IMR-90 (cell line): ENCODE measurements at regions not wholly inside any gene's neighbourhood (a gene's known extent, or its start where the extent isn't known, plus 50 kb on each side); places are given as distances from the start of the nearest gene placed in this dataset.

ENCODE experiments used
- ATAC-seq: fragments of 200-7000 bp; cut with Tn5 transposase; 2 replicates; pipeline ENCODE4 v1.9.1; 2020; ENCODE audit warnings: low read depth, mild to moderate bottlenecking, moderate library complexity
- BruUV-seq: library from RNA; stranded (reverse); fragments of 400-500 nt; replicated peaks from 2 replicates; lab custom pipeline; 2021; lab: Mats Ljungman, UMichigan
- CTCF ChIA-PET: fragments of 300-600 bp; formaldehyde crosslinking; extraction: SDS; loops from one replicate; lab custom pipeline; 2021; ENCODE audit warnings: antibody characterized with exemption; lab: Yijun Ruan, JAX
- POLR2A ChIA-PET: fragments of 300-600 bp; sonication (Branson Sonifier 250); formaldehyde crosslinking; loops from one replicate; lab custom pipeline; 2022; ENCODE audit warnings: antibody characterized with exemption; ENCODE audit not compliant: unreplicated experiment; lab: Charles Lee
- DNase-seq: peaks from one replicate; pipeline ENCODE4 v3.0.0; 2013
- H2AFZ ChIP-seq: replicated peaks from 2 replicates; pipeline ENCODE3; 2013; ENCODE audit warnings: low read length, mild to moderate bottlenecking; ENCODE audit not compliant: poor library complexity
- H2AK5ac ChIP-seq: 2 replicates; pipeline ENCODE4 v1.6.1; 2013; ENCODE audit warnings: low read depth, low read length, inconsistent platforms
- H2AK9ac ChIP-seq: replicated peaks from 2 replicates; pipeline ENCODE3; 2013; ENCODE audit warnings: mild to moderate bottlenecking, low read depth, low read length, moderate library complexity; ENCODE audit not compliant: poor library complexity
- H2BK120ac ChIP-seq: 2 replicates; pipeline ENCODE4 v1.6.1; 2013; ENCODE audit warnings: low read depth, low read length, inconsistent platforms
- H2BK15ac ChIP-seq: 3 replicates; pipeline ENCODE4 v1.6.1; 2013; ENCODE audit warnings: low read depth, low read length, inconsistent platforms
- H2BK20ac ChIP-seq: 2 replicates; pipeline ENCODE4 v1.6.1; 2013; ENCODE audit warnings: low read depth, mild to moderate bottlenecking, inconsistent platforms, low read length, moderate library complexity
- H2BK5ac ChIP-seq: 2 replicates; pipeline ENCODE4 v1.6.1; 2013; ENCODE audit warnings: mild to moderate bottlenecking, low read depth, low read length, inconsistent platforms; ENCODE audit not compliant: poor library complexity, severe bottlenecking
- H3K14ac ChIP-seq: replicated peaks from 2 replicates; pipeline ENCODE4 v1.6.1; 2013; ENCODE audit warnings: low read depth, low read length, inconsistent platforms
- H3K18ac ChIP-seq: 2 replicates; pipeline ENCODE4 v1.6.1; 2013; ENCODE audit warnings: low read depth, low read length, control low read depth
- H3K23ac ChIP-seq: 2 replicates; pipeline ENCODE4 v1.6.1; 2013; ENCODE audit warnings: low read depth, low read length, inconsistent platforms
- H3K27ac ChIP-seq: 2 replicates; pipeline ENCODE4 v1.5.1; 2013; ENCODE audit warnings: mild to moderate bottlenecking, control low read depth, low read length; ENCODE audit not compliant: insufficient read depth
- H3K27me3 ChIP-seq: 2 replicates; pipeline ENCODE4 v1.6.1; 2013; ENCODE audit warnings: low read length; ENCODE audit not compliant: control insufficient read depth, insufficient read depth
- H3K36me3 ChIP-seq: 2 replicates; pipeline ENCODE4 v1.6.1; 2013; ENCODE audit warnings: low read length, mixed read lengths; ENCODE audit not compliant: control insufficient read depth, insufficient read depth
- H3K4ac ChIP-seq: 2 replicates; pipeline ENCODE4 v1.6.1; 2013; ENCODE audit warnings: low read depth, low read length, inconsistent platforms
- H3K4me1 ChIP-seq: 2 replicates; pipeline ENCODE4 v1.6.1; 2013; ENCODE audit warnings: low read length, mixed read lengths; ENCODE audit not compliant: control insufficient read depth, insufficient read depth
- H3K4me2 ChIP-seq: 2 replicates; pipeline ENCODE4 v1.6.1; 2013; ENCODE audit warnings: low read depth, mild to moderate bottlenecking, control low read depth, low read length, moderate library complexity
- H3K4me3 ChIP-seq: 2 replicates; pipeline ENCODE4 v1.5.1; 2013; ENCODE audit warnings: low read depth, mild to moderate bottlenecking, control low read depth, low read length, moderate library complexity; ENCODE audit not compliant: insufficient read depth
- H3K56ac ChIP-seq: 2 replicates; pipeline ENCODE4 v1.6.1; 2013; ENCODE audit warnings: low read length, inconsistent platforms; ENCODE audit not compliant: insufficient read depth; ENCODE audit errors: extremely low read depth
- H3K79me1 ChIP-seq, 2 experiments: 2 replicates each; pipeline ENCODE4 v1.6.1; 2013; ENCODE audit warnings: low read length in 2 of 2, inconsistent platforms in 1 of 2, low read depth in 1 of 2
- H3K9ac ChIP-seq: 2 replicates; pipeline ENCODE4 v1.6.1; 2013; ENCODE audit warnings: low read depth, low read length, control low read depth
- H3K9me1 ChIP-seq: 2 replicates; pipeline ENCODE4 v1.6.1; 2013; ENCODE audit warnings: low read length, inconsistent platforms; ENCODE audit not compliant: insufficient read depth
- H3K9me3 ChIP-seq: 2 replicates; pipeline ENCODE4 v1.6.1; 2013; ENCODE audit warnings: low read length; ENCODE audit not compliant: control insufficient read depth, insufficient read depth
- H4K20me1 ChIP-seq: 2 replicates; pipeline ENCODE4 v1.6.1; 2013; ENCODE audit warnings: low read length, inconsistent platforms; ENCODE audit not compliant: insufficient read depth
- H4K5ac ChIP-seq: 2 replicates; pipeline ENCODE4 v1.6.1; 2013; ENCODE audit warnings: mild to moderate bottlenecking, low read depth, low read length, control low read depth
- H4K8ac ChIP-seq, 2 experiments: 2 replicates each; pipeline ENCODE4 v1.6.1; 2013; ENCODE audit warnings: low read depth in 2 of 2, low read length in 2 of 2, control low read depth in 1 of 2, inconsistent platforms in 1 of 2
- H4K91ac ChIP-seq: 2 replicates; pipeline ENCODE4 v1.6.1; 2013; ENCODE audit warnings: low read depth, low read length, inconsistent platforms; ENCODE audit not compliant: insufficient read depth
- BHLHE40 ChIP-seq: fragments of 150-350 bp; IDR thresholded peaks from 2 replicates; pipeline ENCODE4 v1.6.1; 2016; ENCODE audit warnings: mild to moderate bottlenecking, low read depth, low read length
- CEBPB ChIP-seq: IDR thresholded peaks from 2 replicates; pipeline ENCODE4 v1.6.1; 2012; ENCODE audit warnings: low read depth, low read length, improper control_type of control experiment
- CHD1 ChIP-seq: IDR thresholded peaks from 2 replicates; pipeline ENCODE4 v1.6.1; 2012; ENCODE audit warnings: low read depth, low read length, improper control_type of control experiment
- FOS ChIP-seq: fragments of 150-350 bp; IDR thresholded peaks from 2 replicates; pipeline ENCODE4 v1.6.1; 2016; ENCODE audit warnings: low read depth, low read length
- MAFK ChIP-seq: IDR thresholded peaks from 2 replicates; pipeline ENCODE4 v1.6.1; 2012; ENCODE audit warnings: low read depth, low read length, improper control_type of control experiment
- MAZ ChIP-seq: IDR thresholded peaks from 2 replicates; pipeline ENCODE4 v1.6.1; 2012; ENCODE audit warnings: low read depth, mild to moderate bottlenecking, low read length, improper control_type of control experiment, moderate library complexity, borderline replicate concordance
- MXI1 ChIP-seq: IDR thresholded peaks from 2 replicates; pipeline ENCODE4 v1.6.1; 2012; ENCODE audit warnings: low read depth, mild to moderate bottlenecking, low read length, moderate library complexity, borderline replicate concordance
- NFE2L2 ChIP-seq: fragments of 150-350 bp; IDR thresholded peaks from 2 replicates; pipeline ENCODE4 v1.6.1; 2016; ENCODE audit warnings: low read depth, mild to moderate bottlenecking, low read length
- POLR2A ChIP-seq: IDR thresholded peaks from 2 replicates; pipeline ENCODE4 v1.6.1; 2012; ENCODE audit warnings: mild to moderate bottlenecking, low read depth, low read length
- RAD21 ChIP-seq: IDR thresholded peaks from 2 replicates; pipeline ENCODE4 v1.6.1; 2012; ENCODE audit warnings: low read length, improper control_type of control experiment
- RCOR1 ChIP-seq: IDR thresholded peaks from 2 replicates; pipeline ENCODE4 v1.6.1; 2012; ENCODE audit warnings: mild to moderate bottlenecking, low read length, improper control_type of control experiment; ENCODE audit not compliant: insufficient replicate concordance
- RFX5 ChIP-seq: IDR thresholded peaks from 2 replicates; pipeline ENCODE4 v1.8.0; 2012; ENCODE audit warnings: low read depth, mild to moderate bottlenecking, low read length, moderate library complexity
- SMC3 ChIP-seq: fragments of 150-350 bp; IDR thresholded peaks from 2 replicates; pipeline ENCODE4 v1.6.1; 2016; ENCODE audit warnings: low read depth, mild to moderate bottlenecking, antibody characterized with exemption, low read length, moderate library complexity
- WGBS, 2 experiments: methylation state at CpG; one replicate each; pipeline versions ENCODE4 v1.1.5 to v1.1.7; 2013; ENCODE audit warnings: missing lambda C conversion rate in 2 of 2; ENCODE audit not compliant: insufficient read length in 1 of 2; ENCODE audit errors: extremely low coverage in 2 of 2; 5-methylcytosine and 5-hydroxymethylcytosine counted together
- dilution Hi-C: fragments of 300-500 bp; cut with HindIII; formaldehyde crosslinking; loops from one replicate; pipeline ENCODE4 v1.14.3; 2018; ENCODE audit warnings: low sequenced_read_pairs; ENCODE audit not compliant: unreplicated experiment
- in situ Hi-C: fragments of 300-500 bp; cut with MboI; formaldehyde crosslinking; loops from 3 replicates; pipeline ENCODE4 v1.14.3; 2019; ENCODE audit warnings: low sequenced_read_pairs, inconsistent platforms, mixed read lengths
- intact Hi-C: fragments of 100-400 bp; cut with micrococcal nuclease; formaldehyde crosslinking; loops from 2 replicates; pipeline ENCODE4 v1.10.0; 2022
- TF ChIP-seq, protein P1 (sequence below): conservative IDR thresholded peaks from 2 replicates; pipeline ENCODE4 v1.5.1; 2012; ENCODE audit warnings: mild to moderate bottlenecking, low read depth, low read length, improper control_type of control experiment
- TF ChIP-seq, protein P2 (sequence below): fragments of 150-350 bp; IDR thresholded peaks from 2 replicates; pipeline ENCODE4 v1.6.1; 2016; ENCODE audit warnings: low read depth, mild to moderate bottlenecking, low read length, moderate library complexity, borderline replicate concordance
- TF ChIP-seq, protein P3 (sequence below): fragments of 150-350 bp; IDR thresholded peaks from 2 replicates; pipeline ENCODE4 v1.6.1; 2017; ENCODE audit warnings: mild to moderate bottlenecking, antibody characterized with exemption, low read length, low read depth

DNA sequence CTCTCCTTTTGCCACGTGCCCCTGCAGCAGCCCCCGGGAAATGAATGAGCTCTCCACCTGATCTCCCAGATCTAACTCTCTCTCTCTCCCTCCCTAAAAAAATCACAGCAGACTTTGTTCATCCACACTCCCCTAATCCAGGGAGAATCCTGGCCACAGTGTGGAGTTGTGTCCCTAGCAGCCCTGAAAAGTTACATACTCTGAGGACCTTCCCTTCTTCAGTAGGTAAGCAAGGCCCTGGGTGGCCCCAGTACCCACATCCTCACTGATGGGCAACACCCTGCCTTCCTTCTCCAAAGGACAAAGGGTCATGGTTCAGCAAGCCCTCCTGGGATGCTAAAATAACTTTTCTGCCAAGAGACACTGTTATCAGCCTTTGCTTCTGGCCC lies 76.9 kb upstream of the GLI2 start:
- dilution Hi-C loops (no loop called here), intact Hi-C loops (no loop called here), in situ Hi-C loops (no loop called here)
- no peak overlapping the region for H2BK120ac ChIP-seq
- H3K27me3 ChIP-seq, result peaks cover 5% of the 10 kb centered on the region; the same call in 1 of the 2 replicates
- no peak overlapping the region for H3K4ac ChIP-seq
- H3K18ac ChIP-seq, result no peak overlapping the region
- BruUV-seq, result no TSS peak
- ATAC-seq (no peak), DNase-seq (no peak)
- no peak for TF ChIP-seq CHD1
- TF ChIP-seq MAZ, result no peak
- no peak for TF ChIP-seq CEBPB
- no peak for TF ChIP-seq NFE2L2
- no peak for TF ChIP-seq POLR2A
- TF ChIP-seq, protein P1, sequence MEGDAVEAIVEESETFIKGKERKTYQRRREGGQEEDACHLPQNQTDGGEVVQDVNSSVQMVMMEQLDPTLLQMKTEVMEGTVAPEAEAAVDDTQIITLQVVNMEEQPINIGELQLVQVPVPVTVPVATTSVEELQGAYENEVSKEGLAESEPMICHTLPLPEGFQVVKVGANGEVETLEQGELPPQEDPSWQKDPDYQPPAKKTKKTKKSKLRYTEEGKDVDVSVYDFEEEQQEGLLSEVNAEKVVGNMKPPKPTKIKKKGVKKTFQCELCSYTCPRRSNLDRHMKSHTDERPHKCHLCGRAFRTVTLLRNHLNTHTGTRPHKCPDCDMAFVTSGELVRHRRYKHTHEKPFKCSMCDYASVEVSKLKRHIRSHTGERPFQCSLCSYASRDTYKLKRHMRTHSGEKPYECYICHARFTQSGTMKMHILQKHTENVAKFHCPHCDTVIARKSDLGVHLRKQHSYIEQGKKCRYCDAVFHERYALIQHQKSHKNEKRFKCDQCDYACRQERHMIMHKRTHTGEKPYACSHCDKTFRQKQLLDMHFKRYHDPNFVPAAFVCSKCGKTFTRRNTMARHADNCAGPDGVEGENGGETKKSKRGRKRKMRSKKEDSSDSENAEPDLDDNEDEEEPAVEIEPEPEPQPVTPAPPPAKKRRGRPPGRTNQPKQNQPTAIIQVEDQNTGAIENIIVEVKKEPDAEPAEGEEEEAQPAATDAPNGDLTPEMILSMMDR, result no peak
- no peak for TF ChIP-seq RFX5
- TF ChIP-seq SMC3, result no peak
- TF ChIP-seq FOS, result no peak
- TF ChIP-seq MXI1, result no peak
- no peak for TF ChIP-seq RAD21
- TF ChIP-seq, protein P2, sequence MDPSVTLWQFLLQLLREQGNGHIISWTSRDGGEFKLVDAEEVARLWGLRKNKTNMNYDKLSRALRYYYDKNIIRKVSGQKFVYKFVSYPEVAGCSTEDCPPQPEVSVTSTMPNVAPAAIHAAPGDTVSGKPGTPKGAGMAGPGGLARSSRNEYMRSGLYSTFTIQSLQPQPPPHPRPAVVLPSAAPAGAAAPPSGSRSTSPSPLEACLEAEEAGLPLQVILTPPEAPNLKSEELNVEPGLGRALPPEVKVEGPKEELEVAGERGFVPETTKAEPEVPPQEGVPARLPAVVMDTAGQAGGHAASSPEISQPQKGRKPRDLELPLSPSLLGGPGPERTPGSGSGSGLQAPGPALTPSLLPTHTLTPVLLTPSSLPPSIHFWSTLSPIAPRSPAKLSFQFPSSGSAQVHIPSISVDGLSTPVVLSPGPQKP, result no peak
- TF ChIP-seq MAFK, result no peak
- no peak for TF ChIP-seq RCOR1
- TF ChIP-seq, protein P3, sequence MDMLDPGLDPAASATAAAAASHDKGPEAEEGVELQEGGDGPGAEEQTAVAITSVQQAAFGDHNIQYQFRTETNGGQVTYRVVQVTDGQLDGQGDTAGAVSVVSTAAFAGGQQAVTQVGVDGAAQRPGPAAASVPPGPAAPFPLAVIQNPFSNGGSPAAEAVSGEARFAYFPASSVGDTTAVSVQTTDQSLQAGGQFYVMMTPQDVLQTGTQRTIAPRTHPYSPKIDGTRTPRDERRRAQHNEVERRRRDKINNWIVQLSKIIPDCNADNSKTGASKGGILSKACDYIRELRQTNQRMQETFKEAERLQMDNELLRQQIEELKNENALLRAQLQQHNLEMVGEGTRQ, result no peak
- TF ChIP-seq BHLHE40, result no peak
- H3K4me2 ChIP-seq, result no peak overlapping the region
- no peak overlapping the region for H3K9ac ChIP-seq
- H3K56ac ChIP-seq, result no peak overlapping the region
- no peak overlapping the region for H4K8ac ChIP-seq
- POLR2A ChIA-PET, result no interaction called here
- H3K9me1 ChIP-seq, result no peaks in the 10 kb centered on the region; the same call in 1 of the 2 replicates
- no peak overlapping the region for H2AK5ac ChIP-seq
- H4K91ac ChIP-seq, result no peak overlapping the region
- H2AFZ ChIP-seq, result no peak overlapping the region
- 0 out of 2 replicates have a peak, but pooled peaks cover 1% of the 10 kb centered on the region for H3K4me1 ChIP-seq
- H2BK5ac ChIP-seq, result no peak overlapping the region
- H4K20me1 ChIP-seq, result no peaks in the 10 kb centered on the region
- H3K79me1 ChIP-seq, result no peaks in the 10 kb centered on the region
- H4K5ac ChIP-seq, result no peak overlapping the region
- no peak overlapping the region for H2AK9ac ChIP-seq
- H3K4me3 ChIP-seq, result no peak overlapping the region
- WGBS, 2 experiments, result 67% methylated on average over 2 of the region's 2 CpGs; no CpG with 5 or more reads in 1 of the 2 experiments
- no peak overlapping the region for H3K23ac ChIP-seq
- H3K14ac ChIP-seq, result no peak overlapping the region
- no peak overlapping the region for H2BK15ac ChIP-seq
- no peak overlapping the region for H3K27ac ChIP-seq
- H3K9me3 ChIP-seq, result peaks cover 3% of the 10 kb centered on the region
- CTCF ChIA-PET, result no interaction called here
- H3K36me3 ChIP-seq, result no peaks in the 10 kb centered on the region
- H2BK20ac ChIP-seq, result no peak overlapping the region
